Stromal cell of bone marrow (primary cell): ENCODE measurements at regions not wholly inside any gene's neighbourhood (a gene's known extent, or its start where the extent isn't known, plus 50 kb on each side); places are given as distances from the start of the nearest gene placed in this dataset.
"Not testable (repeated sequence)": the region's sequence is repeated elsewhere in the genome, so short reads cannot be mapped to it uniquely, and the experiment has no call there.

Experiments
- DNase-seq: peaks from one replicate; pipeline ENCODE4 v3.0.0-alpha.2; 2012; ENCODE audit warnings: low read depth

- DNase-seq: no peak
Observed at GRCh38 chr2:180927030-180927686, 53.2 kb upstream of the UBE2E3 start.

DNA sequence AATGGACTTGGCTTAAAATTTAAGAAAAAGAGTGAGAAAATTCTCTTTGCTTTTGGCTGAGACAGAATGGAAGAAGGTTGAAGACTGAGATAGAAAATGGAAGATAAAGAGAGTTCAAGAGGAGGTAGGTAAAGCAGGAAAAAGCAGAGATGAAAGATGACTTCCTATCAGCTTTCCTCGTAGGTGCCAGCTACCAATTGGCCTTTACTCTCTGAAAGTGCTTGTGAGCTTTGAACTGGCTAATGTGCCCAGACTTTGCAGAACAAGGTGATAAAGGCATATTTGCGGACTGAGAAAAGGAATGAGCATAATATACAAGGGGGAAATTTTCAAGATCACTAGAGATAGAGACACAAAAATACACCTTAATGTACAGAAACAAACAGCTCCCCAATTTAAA, 54.7 kb upstream of the UBE2E3 start:
- no peak for DNase-seq

- DNase-seq: no peak
Observed at GRCh38 chr2:180924063-180924462, 56.3 kb upstream of the UBE2E3 start.

DNA sequence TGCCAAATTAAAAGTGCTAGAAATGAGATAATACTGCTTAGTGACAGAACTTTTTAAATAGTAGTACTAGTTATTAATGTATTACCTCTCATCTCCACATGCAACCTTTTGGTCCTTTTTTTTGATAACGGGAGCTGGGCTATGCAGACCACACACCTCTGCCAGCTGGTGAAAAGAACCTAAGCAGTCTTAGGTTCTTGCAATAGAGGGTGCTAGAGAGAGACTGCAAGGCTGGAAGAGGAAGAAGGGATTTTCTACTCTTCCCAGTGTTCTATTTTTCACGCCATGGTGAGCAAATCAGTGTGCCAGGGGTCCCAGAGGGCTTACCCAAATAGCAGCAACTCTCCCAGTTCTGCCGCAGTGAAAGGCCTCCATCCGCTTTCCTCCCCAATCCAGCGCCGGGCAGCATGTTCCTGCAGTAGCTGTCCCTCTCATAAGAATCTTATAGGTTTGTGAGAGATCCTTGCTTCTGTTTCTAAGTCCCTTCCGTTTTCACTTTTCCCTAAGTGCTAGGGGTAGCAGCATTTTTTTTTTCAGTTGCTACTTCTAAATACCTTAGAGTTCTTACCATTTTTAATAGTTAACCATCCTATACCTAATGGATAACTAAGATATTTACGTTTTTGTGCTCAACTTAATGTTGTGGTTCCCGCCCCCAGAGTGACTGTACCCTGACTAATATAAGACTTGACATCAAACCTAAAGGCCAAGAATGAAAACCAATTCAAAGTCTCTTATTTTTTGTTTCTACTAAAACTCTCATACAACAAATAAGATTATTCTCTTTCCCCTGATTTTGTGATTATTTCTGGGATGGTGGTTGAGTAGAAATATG, 69.4 kb upstream of the UBE2E3 start:
- no peak for DNase-seq

GRCh38 chr2:180907731-180908130, 72.7 kb upstream of the UBE2E3 start:
- DNase-seq: peak; percentile 33

GRCh38 chr2:180905461-180905860, 74.9 kb upstream of the UBE2E3 start:
- no peak for DNase-seq

- DNase-seq: no peak
Observed at GRCh38 chr2:180905002-180905401, 75.4 kb upstream of the UBE2E3 start.

- no peak for DNase-seq
Observed at GRCh38 chr2:180901331-180901730, 79.1 kb upstream of the UBE2E3 start.

- no peak for DNase-seq
Observed at GRCh38 chr2:180893752-180894151, 86.7 kb upstream of the UBE2E3 start.

GRCh38 chr2:180892091-180892490, 88.3 kb upstream of the UBE2E3 start:
- no peak for DNase-seq

DNA sequence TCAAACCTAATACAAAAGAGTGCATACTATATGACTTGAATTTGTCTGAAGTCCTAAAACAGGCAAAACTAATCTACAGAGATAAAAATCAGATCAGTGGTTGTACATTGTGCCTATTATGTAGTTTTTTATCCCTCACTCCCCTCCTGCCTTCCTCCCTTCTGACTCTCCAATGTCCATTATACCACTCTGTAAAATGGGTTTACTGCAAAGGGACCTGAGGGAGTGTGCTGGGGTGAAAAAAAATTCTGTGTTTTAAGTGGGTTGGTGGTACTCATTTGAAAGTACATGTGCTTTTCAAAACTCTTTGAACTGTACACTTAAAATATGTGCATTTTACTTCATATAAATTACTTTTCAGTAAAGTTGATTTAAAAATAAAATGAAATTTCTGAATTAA, 89.0 kb upstream of the UBE2E3 start:
- no peak for DNase-seq

- no peak for DNase-seq
Observed at GRCh38 chr2:180890781-180891180, 89.6 kb upstream of the UBE2E3 start.

DNA sequence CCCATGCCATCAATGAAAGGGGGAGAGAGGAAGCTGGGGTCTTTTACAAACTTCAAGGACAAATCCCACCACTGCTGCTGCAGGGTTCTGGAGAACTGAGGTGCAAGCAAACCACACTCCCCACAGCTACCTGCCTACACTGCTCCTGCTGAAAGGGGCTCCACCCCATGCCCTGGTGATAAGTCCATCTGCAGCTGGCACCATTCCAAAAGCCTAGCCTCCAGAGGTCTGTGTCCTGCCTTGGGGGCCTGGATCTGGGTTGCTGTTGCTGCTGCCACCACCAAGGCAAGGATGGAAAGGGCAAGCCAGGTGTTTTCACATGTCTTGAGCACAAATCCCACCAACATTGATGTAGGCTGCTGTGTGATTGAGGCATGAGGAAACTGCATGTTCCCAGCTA, 97.4 kb upstream of the UBE2E3 start:
- no peak for DNase-seq

DNA sequence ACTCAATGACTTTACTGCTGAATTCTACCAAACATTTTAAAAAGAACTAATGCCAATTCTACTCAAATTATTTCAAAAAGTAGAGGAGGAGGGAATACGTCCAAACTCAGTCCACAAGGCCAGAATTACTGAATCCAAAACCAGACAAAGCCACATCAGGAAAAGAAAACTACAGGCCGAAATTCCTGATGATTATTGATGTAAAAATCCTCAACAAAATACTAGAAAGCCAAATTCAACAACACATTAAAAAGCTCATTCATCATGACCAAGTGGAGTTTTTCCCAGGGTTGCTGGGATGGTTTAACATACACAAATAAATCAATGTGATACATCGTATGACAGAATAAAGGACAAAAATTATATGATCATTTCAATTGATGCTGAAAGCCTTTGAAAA, 103.9 kb upstream of the UBE2E3 start:
- peak; percentile 61 for DNase-seq

GRCh38 chr2:180873219-180873618, 107.2 kb upstream of the UBE2E3 start:
- no peak for DNase-seq

GRCh38 chr2:180872781-180873180, 107.6 kb upstream of the UBE2E3 start:
- DNase-seq: not testable (repeated sequence)

GRCh38 chr2:180872255-180872654, 108.2 kb upstream of the UBE2E3 start:
- DNase-seq: peak; percentile 13

GRCh38 chr2:180871649-180872048, 108.8 kb upstream of the UBE2E3 start:
- no peak for DNase-seq

DNA sequence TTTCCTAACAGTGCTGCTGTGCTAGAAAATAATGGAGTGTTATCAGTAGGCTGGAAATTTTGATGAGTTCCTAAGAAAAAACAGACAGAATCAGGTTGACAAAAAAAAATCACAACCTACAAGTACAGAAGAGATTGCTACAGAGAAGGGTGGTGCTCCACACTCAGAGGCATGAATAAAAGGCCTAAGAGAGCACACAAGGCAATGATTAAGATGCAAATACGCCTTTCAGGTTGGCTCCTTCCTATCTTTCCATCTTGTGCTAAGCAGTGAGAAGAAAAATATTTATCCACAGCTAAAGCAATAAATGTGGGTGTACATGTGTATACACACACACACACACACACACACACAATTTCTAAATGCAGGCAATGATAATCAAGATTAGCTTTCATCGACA, 130.6 kb upstream of the UBE2E3 start:
- DNase-seq: no peak

GRCh38 chr2:180848393-180848792, 132.0 kb upstream of the UBE2E3 start:
- DNase-seq: no peak

DNA sequence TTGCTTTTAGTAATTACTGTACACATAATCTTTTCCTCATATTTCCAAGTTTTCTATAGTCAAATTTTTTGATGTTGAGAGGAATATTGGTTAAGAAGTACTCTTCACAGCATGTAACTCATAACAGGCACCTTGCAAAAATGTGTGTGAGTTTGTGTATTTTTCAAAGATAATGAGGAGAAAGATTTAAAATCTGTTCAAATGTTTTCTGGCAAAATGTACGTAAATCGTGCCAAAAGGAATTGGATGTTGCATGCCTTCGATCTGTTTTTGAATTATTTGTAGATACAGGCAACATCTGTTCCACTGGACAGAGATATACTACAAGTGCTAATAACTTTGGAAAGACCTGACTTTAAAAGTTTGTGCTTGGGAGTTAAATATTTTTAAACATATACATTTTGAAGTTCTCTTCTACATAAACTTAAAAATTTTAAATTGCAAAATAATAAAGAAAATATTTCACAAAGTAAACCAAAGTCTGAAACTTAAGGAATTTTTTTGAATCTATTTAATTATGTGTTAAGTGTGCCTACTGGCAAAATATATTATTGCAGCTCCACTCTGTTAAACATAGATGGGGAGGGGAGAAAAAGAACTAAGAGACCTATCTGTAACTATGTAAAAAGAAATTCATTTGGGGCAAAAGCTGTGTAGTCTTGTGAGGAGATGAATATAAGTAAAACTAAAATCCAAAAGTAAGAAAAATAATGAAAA, 133.5 kb upstream of the UBE2E3 start:
- DNase-seq: no peak

- no peak for DNase-seq
Observed at GRCh38 chr2:180842461-180842860, 137.9 kb upstream of the UBE2E3 start.

DNA sequence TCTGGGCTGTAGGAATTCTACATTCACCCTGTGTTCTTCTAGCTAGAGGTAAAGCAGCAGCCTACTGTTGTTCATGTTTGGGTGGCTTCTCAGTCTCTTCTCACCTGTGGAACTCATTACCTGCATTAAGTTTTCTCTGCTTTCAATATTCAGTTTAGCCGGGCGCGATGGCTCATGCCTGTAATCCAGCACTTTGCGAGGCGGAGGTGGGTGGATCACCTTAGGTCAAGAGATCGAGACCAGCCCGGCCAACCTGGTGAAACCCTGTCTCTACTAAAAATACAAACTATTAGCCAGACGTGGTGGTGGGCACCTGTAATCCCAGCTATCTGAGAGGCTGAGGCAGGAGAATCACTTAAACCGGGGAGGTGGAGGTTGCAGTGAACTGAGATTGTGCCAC, 139.8 kb upstream of the UBE2E3 start:
- no peak for DNase-seq
